C4-2B (cell line): ENCODE measurements at regions not wholly inside any gene's neighbourhood (a gene's known extent, or its start where the extent isn't known, plus 50 kb on each side); places are given as distances from the start of the nearest gene placed in this dataset.

Experiments used
- CTCF ChIP-seq: fragments of 450-650 bp; conservative IDR thresholded peaks from 2 replicates; pipeline ENCODE4 v1.5.1; 2017; ENCODE audit warnings: mild to moderate bottlenecking
- ZFX ChIP-seq: fragments of 450-650 bp; IDR thresholded peaks from 2 replicates; pipeline ENCODE4 v1.6.1; 2017

- no peak for TF ChIP-seq CTCF
- TF ChIP-seq ZFX, result no peak
These were observed 214.6 kb upstream of the CXCR4 start for GRCh38 chr2:136332436-136333095.
